Pancreas (tissue), 10 donors: ENCODE measurements at regions not wholly inside any gene's neighbourhood (a gene's known extent, or its start where the extent isn't known, plus 50 kb on each side); places are given as distances from the start of the nearest gene placed in this dataset.

Experiments used
- ATAC-seq, 4 donors: fragments of 200-7000 bp; cut with Tn5 transposase; one replicate each; pipeline versions ENCODE4 v1.8.0 to v1.9.1; 2020; ENCODE audit warnings: mild to moderate bottlenecking in 4 of 4, moderate library complexity in 4 of 4
- DNase-seq, 6 donors: peaks; one replicate each; pipeline ENCODE4 v3.0.0-alpha.2; 2020
- FAIRE-seq: peaks from 2 replicates; lab custom pipeline; 2012; peaks lifted over from hg19 to GRCh38; lab: Jason Lieb, UNC
- H3K27ac ChIP-seq, 4 donors: fragments of 200-600 bp; sonication (generic); 1 replicate in 3 of 4; 2 replicates in 1 of 4; pipeline versions ENCODE4 v1.5.0 to v1.8.0; 2020
- H3K27me3 ChIP-seq, 4 donors: fragments of 200-600 bp; one replicate each; pipeline ENCODE4 v1.8.0; 2021
- H3K36me3 ChIP-seq, 3 donors: fragments of 200-600 bp; sonication (generic) in 1 of 3; one replicate each; pipeline versions ENCODE4 v1.5.0 to v1.8.0; 2020 to 2021
- H3K4me1 ChIP-seq, 3 donors: fragments of 200-600 bp; one replicate each; pipeline ENCODE4 v1.8.0; 2021
- H3K4me3 ChIP-seq, 4 donors: fragments of 200-600 bp; sonication (generic) in 2 of 4; one replicate each; pipeline versions ENCODE4 v1.5.0 to v1.8.0; 2020 to 2021
- H3K9me3 ChIP-seq, 4 donors: fragments of 200-600 bp; one replicate each; pipeline ENCODE4 v1.8.0; 2021
- WGBS, 2 donors: extraction: QIAGEN DNeasy Blood & Tissue Kit; methylation state at CpG; one replicate each; pipeline ENCODE4 v1.1.7; 2013; 5-methylcytosine and 5-hydroxymethylcytosine counted together
- intact Hi-C, 3 donors: fragments of 100-400 bp; cut with DNase I; formaldehyde crosslinking; loops; one replicate each; pipeline versions ENCODE4 v1.11.1 to v1.14.2; 2022
- TF ChIP-seq, protein P1 (sequence below), 4 donors: fragments of 200-600 bp; sonication (generic) in 3 of 4; IDR thresholded peaks; one replicate each; pipeline versions ENCODE4 v1.5.0 to v1.8.0; 2021; ENCODE audit warnings: antibody characterized with exemption in 4 of 4
- donor health status: healthy with polysubstance abuse.
- donor health status: DM: no; HTN: no; CAD: no; lungs with moderate emphysema.
- donor health status: DM: no; HTN: no; CAD: no.
- donor health status: control.
- donor health status: control.
- donor health status: Bipolar disorder and iron deficiency.
- donor health status: DM: yes; HTN: yes; CAD: no.
- donor health status: DM: no; HTN: no; CAD: no.
- donor health status: DM: no; HTN: no; CAD: no.
- donor health status: DM: yes; HTN: yes; CAD: no.

DNA sequence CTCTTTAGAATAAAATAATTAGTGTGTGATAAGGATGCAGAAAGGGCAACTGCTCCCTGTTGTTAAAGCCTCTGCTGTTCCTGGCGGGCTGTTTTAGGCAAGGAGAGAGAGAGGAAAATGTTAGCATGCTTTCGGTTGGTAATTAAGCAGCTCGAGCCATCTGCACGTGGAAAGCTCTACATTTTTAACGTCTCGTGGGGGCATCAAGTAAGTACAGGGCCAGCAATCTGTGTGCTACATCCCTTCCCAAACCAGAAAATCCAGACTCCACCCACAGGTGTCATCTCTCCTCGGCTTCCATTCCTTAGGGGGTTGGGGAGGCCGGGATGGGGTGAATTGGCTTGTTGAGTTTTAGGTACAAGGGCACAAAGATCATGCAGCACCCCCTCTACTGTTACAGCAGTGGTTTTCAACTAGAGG, 62.4 kb upstream of the MARCHF10 start:
- Histone ChIP-seq H3K4me3 (no peak overlapping the region), H3K36me3 (no peaks in the 10 kb centered on the region), H3K27me3 (no peaks in the 10 kb centered on the region), H3K4me1 (no peaks in the 10 kb centered on the region), H3K9me3 (no peaks in the 10 kb centered on the region), H3K27ac (no peak overlapping the region)
- TF ChIP-seq, protein P1, sequence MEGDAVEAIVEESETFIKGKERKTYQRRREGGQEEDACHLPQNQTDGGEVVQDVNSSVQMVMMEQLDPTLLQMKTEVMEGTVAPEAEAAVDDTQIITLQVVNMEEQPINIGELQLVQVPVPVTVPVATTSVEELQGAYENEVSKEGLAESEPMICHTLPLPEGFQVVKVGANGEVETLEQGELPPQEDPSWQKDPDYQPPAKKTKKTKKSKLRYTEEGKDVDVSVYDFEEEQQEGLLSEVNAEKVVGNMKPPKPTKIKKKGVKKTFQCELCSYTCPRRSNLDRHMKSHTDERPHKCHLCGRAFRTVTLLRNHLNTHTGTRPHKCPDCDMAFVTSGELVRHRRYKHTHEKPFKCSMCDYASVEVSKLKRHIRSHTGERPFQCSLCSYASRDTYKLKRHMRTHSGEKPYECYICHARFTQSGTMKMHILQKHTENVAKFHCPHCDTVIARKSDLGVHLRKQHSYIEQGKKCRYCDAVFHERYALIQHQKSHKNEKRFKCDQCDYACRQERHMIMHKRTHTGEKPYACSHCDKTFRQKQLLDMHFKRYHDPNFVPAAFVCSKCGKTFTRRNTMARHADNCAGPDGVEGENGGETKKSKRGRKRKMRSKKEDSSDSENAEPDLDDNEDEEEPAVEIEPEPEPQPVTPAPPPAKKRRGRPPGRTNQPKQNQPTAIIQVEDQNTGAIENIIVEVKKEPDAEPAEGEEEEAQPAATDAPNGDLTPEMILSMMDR (IDR thresholded peaks at IDR 0.05), result no peak
- intact Hi-C loops, result no loop called here
- ATAC-seq, result no peak
- 35 to 43% methylated on average over 8 of the region's 8 CpGs for WGBS, 2 donors
- no peak for FAIRE-seq
- DNase-seq, result no peak

DNA sequence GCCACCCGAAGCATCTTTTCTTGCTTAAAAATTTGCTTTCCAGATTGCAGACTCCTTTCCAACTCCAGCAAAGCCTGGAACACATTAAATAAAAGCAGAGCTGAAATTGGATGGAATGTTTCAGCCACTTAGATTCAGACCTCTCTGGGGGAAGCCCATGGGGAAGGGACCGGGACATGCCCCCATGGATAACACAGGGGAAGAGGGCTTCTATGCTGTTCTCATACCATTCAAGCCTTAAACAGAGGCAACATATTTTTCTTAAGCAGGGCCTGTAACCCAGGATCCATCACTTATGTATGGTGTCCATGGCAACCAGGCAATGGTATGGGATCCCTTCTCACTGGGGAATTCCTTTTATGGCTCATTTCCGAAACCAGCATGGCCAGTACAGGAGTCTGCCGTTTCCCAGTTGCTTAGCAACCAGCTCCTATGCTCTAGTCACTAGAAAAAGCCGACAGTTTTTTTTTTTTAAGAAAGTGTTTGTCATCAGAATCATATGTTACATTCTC, 62.0 kb upstream of the MARCHF10 start:
- no peak for FAIRE-seq
- WGBS, 2 donors, result 43% methylated on average over 5 of the region's 5 CpGs
- H3K27ac ChIP-seq, result no peak overlapping the region

DNA sequence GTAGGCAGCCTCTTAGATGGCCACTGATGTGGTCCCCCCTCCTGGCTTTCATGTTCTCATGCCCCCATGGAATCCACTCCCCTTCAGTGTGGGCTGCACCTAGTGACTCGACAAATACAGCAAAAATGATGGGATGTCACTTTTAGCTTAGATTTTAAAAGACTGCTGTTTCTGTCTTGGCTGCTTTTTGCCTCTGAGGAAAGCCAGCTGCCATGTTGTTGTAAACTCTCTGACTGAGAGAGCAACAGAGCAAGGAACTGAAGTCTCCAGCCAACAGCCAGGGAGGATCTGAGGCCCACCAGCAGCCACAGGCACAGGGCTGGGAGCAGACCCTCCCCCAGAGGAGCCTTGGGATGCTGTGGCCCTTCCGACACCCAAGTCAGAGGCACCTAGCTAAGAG, 60.6 kb upstream of the MARCHF10 start:
- TF ChIP-seq, protein P1 (IDR thresholded peaks at IDR 0.05), result no peak
- no peak overlapping the region for H3K4me3 ChIP-seq
- H3K27ac ChIP-seq, result no peak overlapping the region
- no peaks in the 10 kb centered on the region for H3K27me3 ChIP-seq
- intact Hi-C loops, result no loop called here
- no peaks in the 10 kb centered on the region for H3K9me3 ChIP-seq
- ATAC-seq (no peak), DNase-seq (no peak), FAIRE-seq (no peak)
- 53 to 59% methylated on average over 2 of the region's 2 CpGs for WGBS, 2 donors
- H3K36me3 ChIP-seq, result no peaks in the 10 kb centered on the region
- H3K4me1 ChIP-seq, result no peaks in the 10 kb centered on the region

More for the DNA sequence above, 62.0 kb upstream of the MARCHF10 start:
- no peaks in the 10 kb centered on the region for H3K36me3 ChIP-seq
- ATAC-seq (no peak), DNase-seq (no peak)
- TF ChIP-seq, protein P1 (IDR thresholded peaks at IDR 0.05), result no peak
- intact Hi-C loops, result no loop called here
- H3K4me3 ChIP-seq, result no peak overlapping the region
- no peaks in the 10 kb centered on the region for H3K27me3 ChIP-seq
- H3K9me3 ChIP-seq, result no peaks in the 10 kb centered on the region
- no peaks in the 10 kb centered on the region for H3K4me1 ChIP-seq

DNA sequence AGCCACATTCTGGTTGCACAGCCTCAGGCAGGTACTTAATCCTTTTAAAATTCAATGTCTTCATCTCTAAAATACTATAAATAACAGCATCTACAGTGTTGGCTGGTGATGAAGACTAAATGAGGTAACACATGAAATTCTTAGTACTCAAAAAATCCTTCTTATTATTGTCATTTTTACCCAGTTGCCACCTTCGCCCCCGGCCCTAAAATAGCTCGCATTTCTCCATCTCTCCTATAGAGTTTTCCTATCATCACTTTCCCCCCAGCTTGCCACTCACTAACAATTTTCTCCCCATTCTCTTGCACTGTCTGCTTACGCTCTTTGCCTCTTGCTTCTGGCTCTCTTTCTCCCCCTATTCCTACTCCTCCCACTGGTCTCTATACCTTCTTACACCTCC, 59.9 kb upstream of the MARCHF10 start:
- intact Hi-C loops, result no loop called here

DNA sequence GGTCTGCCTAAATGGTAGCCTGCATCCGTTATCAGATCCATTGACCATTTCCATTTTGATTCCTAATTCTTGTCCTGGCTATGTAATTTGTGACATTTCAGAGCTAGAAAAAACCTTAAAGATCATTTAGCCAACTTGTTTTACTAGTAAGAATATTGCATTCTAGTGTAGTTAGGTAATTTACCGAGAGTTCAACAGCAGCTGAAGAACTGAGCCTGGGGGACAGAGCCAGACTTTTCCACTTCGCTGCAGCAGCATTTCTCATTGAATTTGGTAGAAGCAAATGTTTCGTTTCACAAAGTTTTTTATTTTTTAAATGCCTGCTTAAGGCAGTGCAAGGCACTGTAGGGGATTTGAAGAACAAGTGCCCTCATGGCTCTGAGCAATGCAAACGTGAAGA, 59.2 kb upstream of the MARCHF10 start:
- H3K4me3 ChIP-seq, result no peak overlapping the region
- H3K27ac ChIP-seq, result no peak overlapping the region
- no peaks in the 10 kb centered on the region for H3K9me3 ChIP-seq
- DNase-seq, result no peak
- H3K4me1 ChIP-seq, result no peaks in the 10 kb centered on the region
- no peak for ATAC-seq
- no peaks in the 10 kb centered on the region for H3K27me3 ChIP-seq
- WGBS, 2 donors, result 63 to 74% methylated on average over 5 of the region's 5 CpGs
- H3K36me3 ChIP-seq, result no peaks in the 10 kb centered on the region
- TF ChIP-seq, protein P1 (IDR thresholded peaks at IDR 0.05), result no peak
- no peak for FAIRE-seq
- intact Hi-C loops, result no loop called here

More for the DNA sequence above, 59.9 kb upstream of the MARCHF10 start:
- no peaks in the 10 kb centered on the region for H3K4me1 ChIP-seq
- no peak for FAIRE-seq
- no peaks in the 10 kb centered on the region for H3K27me3 ChIP-seq
- no peaks in the 10 kb centered on the region for H3K36me3 ChIP-seq
- no peak for DNase-seq
- H3K9me3 ChIP-seq, result no peaks in the 10 kb centered on the region
- TF ChIP-seq, protein P1 (IDR thresholded peaks at IDR 0.05), result no peak
- H3K4me3 ChIP-seq, result no peak overlapping the region
- 61 to 81% methylated on average over 4 of the region's 4 CpGs for WGBS, 2 donors
- no peak overlapping the region for H3K27ac ChIP-seq
- ATAC-seq, result no peak
